ENCODE measurements at regions not wholly inside any gene's neighbourhood (a gene's known extent, or its start where the extent isn't known, plus 50 kb on each side); places are given as distances from the start of the nearest gene placed in this dataset.

GRCh38 chr4:138831948-138832347 lies 183.6 kb upstream of the NOCT start:
- ChIA-PET CTCF (interaction anchor here (1.0 kb wide), 1 partner anchor 39 kb away, joined by 4 read pairs; no protein-coding TSS in a partner anchor), POLR2A (no interaction called here)
- TF ChIP-seq CTCF (IDR thresholded peaks at IDR 0.05; ENCODE audit: low read depth, low read length): no peak
- Histone ChIP-seq H3K27me3 (ENCODE audit: control insufficient read depth, insufficient read depth, low read length) (peaks cover 9% of the 10 kb centered on the region), H3K9me3 (ENCODE audit: control insufficient read depth, insufficient read depth, low read length) (no peaks in the 10 kb centered on the region), H3K27ac (ENCODE audit: low read depth, low read length) (no peak overlapping the region), H3K4me3 (ENCODE audit: low read depth, low read length) (no peak overlapping the region)
- DNase-seq (ENCODE audit: low read depth, low spot score): no peak

DNA sequence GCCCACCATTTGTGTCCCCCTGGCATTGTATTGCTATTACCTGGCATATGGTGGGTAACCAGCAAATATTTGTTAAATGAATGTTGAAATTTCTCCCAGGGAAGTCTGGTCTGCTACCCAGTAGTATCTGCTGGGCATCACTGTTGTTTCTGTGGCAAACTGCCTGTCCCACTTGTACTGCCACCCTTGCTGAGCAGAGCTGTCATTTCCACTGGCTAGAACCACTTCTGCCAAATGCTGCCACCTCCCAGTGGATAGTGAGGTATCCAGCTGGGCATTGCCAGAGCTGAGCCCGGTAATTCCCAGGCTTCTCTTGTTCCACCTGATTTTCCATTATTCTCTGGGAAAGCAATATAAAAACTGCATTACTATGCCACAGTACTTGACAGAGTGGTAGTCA lies 186.7 kb upstream of the NOCT start:
- no peak overlapping the region for H3K27ac ChIP-seq (ENCODE audit: low read depth, low read length)

GRCh38 chr4:138826754-138827153 lies 188.8 kb upstream of the NOCT start:
- ChIA-PET POLR2A (no interaction called here), CTCF (interaction anchor here (1.8 kb wide), 1 partner anchor 8 kb away, joined by 4 read pairs; no protein-coding TSS in a partner anchor)

More for the DNA sequence above, 186.7 kb upstream of the NOCT start:
- TF ChIP-seq CTCF (IDR thresholded peaks at IDR 0.05; ENCODE audit: low read depth, low read length): no peak
- POLR2A ChIA-PET: no interaction called here
- Histone ChIP-seq H3K9me3 (ENCODE audit: control insufficient read depth, insufficient read depth, low read length) (no peaks in the 10 kb centered on the region), H3K27me3 (ENCODE audit: control insufficient read depth, insufficient read depth, low read length) (peaks cover 9% of the 10 kb centered on the region), H3K4me3 (ENCODE audit: low read depth, low read length) (no peak overlapping the region)
- no peak for DNase-seq (ENCODE audit: low read depth, low spot score)
- CTCF ChIA-PET: no interaction called here

GRCh38 chr4:138826322-138826721 lies 189.3 kb upstream of the NOCT start:
- ChIA-PET POLR2A (interaction anchor here (0.5 kb wide), 1 partner anchor 839 kb away, joined by 3 read pairs; no protein-coding TSS in a partner anchor), CTCF (no interaction called here)
- no peak for TF ChIP-seq CTCF (IDR thresholded peaks at IDR 0.05; ENCODE audit: low read depth, low read length)
- Histone ChIP-seq H3K9me3 (ENCODE audit: control insufficient read depth, insufficient read depth, low read length) (no peaks in the 10 kb centered on the region), H3K4me3 (ENCODE audit: low read depth, low read length) (no peak overlapping the region), H3K27ac (ENCODE audit: low read depth, low read length) (no peak overlapping the region), H3K27me3 (ENCODE audit: control insufficient read depth, insufficient read depth, low read length) (peaks cover 9% of the 10 kb centered on the region)
- no peak for DNase-seq (ENCODE audit: low read depth, low spot score)

More at GRCh38 chr4:138826754-138827153, 188.8 kb upstream of the NOCT start:
- DNase-seq (ENCODE audit: low read depth, low spot score): no peak
- H3K4me3 ChIP-seq (ENCODE audit: low read depth, low read length): no peak overlapping the region
- peaks cover 9% of the 10 kb centered on the region for H3K27me3 ChIP-seq (ENCODE audit: control insufficient read depth, insufficient read depth, low read length)
- no peak for TF ChIP-seq CTCF (IDR thresholded peaks at IDR 0.05; ENCODE audit: low read depth, low read length)
- no peaks in the 10 kb centered on the region for H3K9me3 ChIP-seq (ENCODE audit: control insufficient read depth, insufficient read depth, low read length)
- H3K27ac ChIP-seq (ENCODE audit: low read depth, low read length): no peak overlapping the region

- no peak overlapping the region for H3K27ac ChIP-seq (ENCODE audit: low read depth, low read length)
- no peak for DNase-seq (ENCODE audit: low read depth, low spot score)
- no peaks in the 10 kb centered on the region for H3K27me3 ChIP-seq (ENCODE audit: control insufficient read depth, insufficient read depth, low read length)
- CTCF ChIA-PET: no interaction called here
- POLR2A ChIA-PET: no interaction called here
- no peak overlapping the region for H3K4me3 ChIP-seq (ENCODE audit: low read depth, low read length)
- no peak for TF ChIP-seq CTCF (IDR thresholded peaks at IDR 0.05; ENCODE audit: low read depth, low read length)
- H3K9me3 ChIP-seq (ENCODE audit: control insufficient read depth, insufficient read depth, low read length): peaks cover 3% of the 10 kb centered on the region
These were observed 194.2 kb upstream of the NOCT start for GRCh38 chr4:138821331-138821730.
